DND-41 (cell line): ENCODE measurements at regions not wholly inside any gene's neighbourhood (a gene's known extent, or its start where the extent isn't known, plus 50 kb on each side); places are given as distances from the start of the nearest gene placed in this dataset.

Experiments
- CTCF ChIP-seq: IDR thresholded peaks from 2 replicates; pipeline ENCODE4 v1.5.1; 2012; ENCODE audit warnings: borderline replicate concordance, low read length, moderate library complexity, mild to moderate bottlenecking; ENCODE audit not compliant: poor library complexity, severe bottlenecking; ENCODE audit errors: extremely low read depth
- EZH2 ChIP-seq: IDR thresholded peaks from 3 replicates; pipeline ENCODE4 v1.6.1; 2012; ENCODE audit warnings: borderline replicate concordance, low read depth, mild to moderate bottlenecking, moderate library complexity, low read length, inconsistent platforms; ENCODE audit not compliant: severe bottlenecking

GRCh38 chr5:56585999-56586691 lies 229.2 kb upstream of the MAP3K1 start:
- TF ChIP-seq CTCF (no peak), EZH2 (no peak)
